HEK293 (cell line): ENCODE measurements at regions not wholly inside any gene's neighbourhood (a gene's known extent, or its start where the extent isn't known, plus 50 kb on each side); places are given as distances from the start of the nearest gene placed in this dataset.

Experiments used
- REPIN1 ChIP-seq: fragments of 450-650 bp; formaldehyde crosslinking; IDR thresholded peaks from 2 replicates; pipeline ENCODE4 v1.5.1; 2017; ENCODE audit warnings: missing biosample characterization, missing genetic modification characterization, low read depth
- TCF7L2 ChIP-seq: IDR thresholded peaks from 2 replicates; pipeline ENCODE4 v1.6.1; 2011; ENCODE audit warnings: low read depth, mild to moderate bottlenecking, inconsistent platforms, low read length, moderate library complexity, borderline replicate concordance
- ZBTB8A ChIP-seq: fragments of 450-650 bp; formaldehyde crosslinking; IDR thresholded peaks from 2 replicates; pipeline ENCODE4 v1.5.1; 2016; ENCODE audit warnings: missing biosample characterization, missing genetic modification characterization
- ZNF157 ChIP-seq: fragments of 450-650 bp; formaldehyde crosslinking; IDR thresholded peaks from 2 replicates; pipeline ENCODE4 v1.5.1; 2016; ENCODE audit warnings: missing biosample characterization, missing genetic modification characterization
- ZNF311 ChIP-seq: fragments of 450-650 bp; formaldehyde crosslinking; IDR thresholded peaks from 2 replicates; pipeline ENCODE4 v1.5.1; 2017; ENCODE audit warnings: missing biosample characterization, missing genetic modification characterization, borderline replicate concordance
- ZNF549 ChIP-seq: fragments of 450-650 bp; IDR thresholded peaks from 2 replicates; pipeline ENCODE4 v1.5.1; 2018; ENCODE audit warnings: missing biosample characterization, missing genetic modification characterization, mild to moderate bottlenecking, inconsistent platforms, moderate library complexity
- TF ChIP-seq, protein P1 (sequence below): fragments of 450-650 bp; formaldehyde crosslinking; IDR thresholded peaks from 2 replicates; pipeline ENCODE4 v1.5.1; 2016; ENCODE audit warnings: missing biosample characterization, missing genetic modification characterization
- TF ChIP-seq, protein P2 (sequence below): fragments of 450-650 bp; IDR thresholded peaks from 2 replicates; pipeline ENCODE4 v1.5.1; 2018; ENCODE audit warnings: missing biosample characterization, missing genetic modification characterization

DNA sequence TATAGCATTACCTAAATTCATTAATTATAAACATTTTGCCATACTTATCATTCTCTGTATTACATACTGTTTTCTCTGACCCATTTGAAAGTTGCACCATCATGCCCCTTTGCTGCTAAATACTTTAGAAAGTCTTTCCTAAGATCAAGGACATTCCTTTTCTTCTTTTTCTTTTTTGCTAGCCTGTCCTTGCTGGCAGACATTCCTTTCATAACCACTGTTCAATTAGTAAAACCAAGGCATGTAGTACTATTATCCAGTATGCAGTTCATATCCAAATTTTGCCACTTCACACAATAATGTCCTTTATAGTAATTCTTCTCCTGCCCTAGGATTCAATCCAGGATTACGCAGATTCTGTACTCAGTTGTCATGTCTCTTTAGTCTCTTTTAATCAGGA is 321.0 kb upstream of the C2CD4B start:
- TF ChIP-seq REPIN1 (tag by site-specific recombination) (no peak), ZBTB8A (tag by site-specific recombination) (no peak), ZNF311 (tag by site-specific recombination) (no peak), ZNF549 (tag by site-specific recombination) (no peak), ZNF157 (tag by site-specific recombination) (no peak), TCF7L2 (no peak)
- TF ChIP-seq, protein P1, sequence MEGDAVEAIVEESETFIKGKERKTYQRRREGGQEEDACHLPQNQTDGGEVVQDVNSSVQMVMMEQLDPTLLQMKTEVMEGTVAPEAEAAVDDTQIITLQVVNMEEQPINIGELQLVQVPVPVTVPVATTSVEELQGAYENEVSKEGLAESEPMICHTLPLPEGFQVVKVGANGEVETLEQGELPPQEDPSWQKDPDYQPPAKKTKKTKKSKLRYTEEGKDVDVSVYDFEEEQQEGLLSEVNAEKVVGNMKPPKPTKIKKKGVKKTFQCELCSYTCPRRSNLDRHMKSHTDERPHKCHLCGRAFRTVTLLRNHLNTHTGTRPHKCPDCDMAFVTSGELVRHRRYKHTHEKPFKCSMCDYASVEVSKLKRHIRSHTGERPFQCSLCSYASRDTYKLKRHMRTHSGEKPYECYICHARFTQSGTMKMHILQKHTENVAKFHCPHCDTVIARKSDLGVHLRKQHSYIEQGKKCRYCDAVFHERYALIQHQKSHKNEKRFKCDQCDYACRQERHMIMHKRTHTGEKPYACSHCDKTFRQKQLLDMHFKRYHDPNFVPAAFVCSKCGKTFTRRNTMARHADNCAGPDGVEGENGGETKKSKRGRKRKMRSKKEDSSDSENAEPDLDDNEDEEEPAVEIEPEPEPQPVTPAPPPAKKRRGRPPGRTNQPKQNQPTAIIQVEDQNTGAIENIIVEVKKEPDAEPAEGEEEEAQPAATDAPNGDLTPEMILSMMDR, result no peak
- TF ChIP-seq, protein P2, sequence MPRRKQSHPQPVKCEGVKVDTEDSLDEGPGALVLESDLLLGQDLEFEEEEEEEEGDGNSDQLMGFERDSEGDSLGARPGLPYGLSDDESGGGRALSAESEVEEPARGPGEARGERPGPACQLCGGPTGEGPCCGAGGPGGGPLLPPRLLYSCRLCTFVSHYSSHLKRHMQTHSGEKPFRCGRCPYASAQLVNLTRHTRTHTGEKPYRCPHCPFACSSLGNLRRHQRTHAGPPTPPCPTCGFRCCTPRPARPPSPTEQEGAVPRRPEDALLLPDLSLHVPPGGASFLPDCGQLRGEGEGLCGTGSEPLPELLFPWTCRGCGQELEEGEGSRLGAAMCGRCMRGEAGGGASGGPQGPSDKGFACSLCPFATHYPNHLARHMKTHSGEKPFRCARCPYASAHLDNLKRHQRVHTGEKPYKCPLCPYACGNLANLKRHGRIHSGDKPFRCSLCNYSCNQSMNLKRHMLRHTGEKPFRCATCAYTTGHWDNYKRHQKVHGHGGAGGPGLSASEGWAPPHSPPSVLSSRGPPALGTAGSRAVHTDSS (tag by site-specific recombination), result no peak
